HFF-Myc (cell line): ENCODE measurements at regions not wholly inside any gene's neighbourhood (a gene's known extent, or its start where the extent isn't known, plus 50 kb on each side); places are given as distances from the start of the nearest gene placed in this dataset.

Experiments used
- DNase-seq: peaks from one replicate; pipeline ENCODE4 v3.0.0-alpha.2; 2011; ENCODE audit warnings: low read depth; ENCODE audit errors: extremely low read depth
- H3K4me3 ChIP-seq: replicated peaks from 2 replicates; pipeline ENCODE4 v1.5.1; 2011; ENCODE audit warnings: low read depth, mild to moderate bottlenecking, control low read depth, low read length
- TF ChIP-seq, protein P1 (sequence below): IDR thresholded peaks from 2 replicates; pipeline ENCODE4 v1.5.1; 2012; ENCODE audit warnings: mild to moderate bottlenecking, low read depth, low read length, control low read depth; ENCODE audit errors: missing control alignments

DNA sequence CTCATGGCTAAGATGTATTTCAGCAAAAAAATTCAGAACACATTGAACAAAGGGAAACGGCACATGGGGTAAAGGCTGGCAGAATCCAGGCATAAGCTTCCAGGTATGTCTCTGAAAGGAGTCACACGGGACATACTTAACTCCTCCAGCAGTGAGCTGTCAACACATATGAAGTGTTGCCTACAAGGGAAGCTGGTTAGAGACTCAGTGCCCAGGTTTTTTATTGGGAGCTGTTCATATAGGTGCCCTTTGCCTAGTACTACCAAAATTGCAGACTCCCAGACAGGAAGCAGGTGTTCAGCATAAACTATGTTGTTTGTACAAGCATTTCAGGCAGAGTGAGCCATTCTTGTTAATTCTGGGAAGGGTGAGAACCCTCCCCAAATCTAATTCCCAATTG is 77.4 kb upstream of the PUDP start:
- no peak overlapping the region for H3K4me3 ChIP-seq
- DNase-seq = no peak
- TF ChIP-seq, protein P1, sequence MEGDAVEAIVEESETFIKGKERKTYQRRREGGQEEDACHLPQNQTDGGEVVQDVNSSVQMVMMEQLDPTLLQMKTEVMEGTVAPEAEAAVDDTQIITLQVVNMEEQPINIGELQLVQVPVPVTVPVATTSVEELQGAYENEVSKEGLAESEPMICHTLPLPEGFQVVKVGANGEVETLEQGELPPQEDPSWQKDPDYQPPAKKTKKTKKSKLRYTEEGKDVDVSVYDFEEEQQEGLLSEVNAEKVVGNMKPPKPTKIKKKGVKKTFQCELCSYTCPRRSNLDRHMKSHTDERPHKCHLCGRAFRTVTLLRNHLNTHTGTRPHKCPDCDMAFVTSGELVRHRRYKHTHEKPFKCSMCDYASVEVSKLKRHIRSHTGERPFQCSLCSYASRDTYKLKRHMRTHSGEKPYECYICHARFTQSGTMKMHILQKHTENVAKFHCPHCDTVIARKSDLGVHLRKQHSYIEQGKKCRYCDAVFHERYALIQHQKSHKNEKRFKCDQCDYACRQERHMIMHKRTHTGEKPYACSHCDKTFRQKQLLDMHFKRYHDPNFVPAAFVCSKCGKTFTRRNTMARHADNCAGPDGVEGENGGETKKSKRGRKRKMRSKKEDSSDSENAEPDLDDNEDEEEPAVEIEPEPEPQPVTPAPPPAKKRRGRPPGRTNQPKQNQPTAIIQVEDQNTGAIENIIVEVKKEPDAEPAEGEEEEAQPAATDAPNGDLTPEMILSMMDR = no peak

DNA sequence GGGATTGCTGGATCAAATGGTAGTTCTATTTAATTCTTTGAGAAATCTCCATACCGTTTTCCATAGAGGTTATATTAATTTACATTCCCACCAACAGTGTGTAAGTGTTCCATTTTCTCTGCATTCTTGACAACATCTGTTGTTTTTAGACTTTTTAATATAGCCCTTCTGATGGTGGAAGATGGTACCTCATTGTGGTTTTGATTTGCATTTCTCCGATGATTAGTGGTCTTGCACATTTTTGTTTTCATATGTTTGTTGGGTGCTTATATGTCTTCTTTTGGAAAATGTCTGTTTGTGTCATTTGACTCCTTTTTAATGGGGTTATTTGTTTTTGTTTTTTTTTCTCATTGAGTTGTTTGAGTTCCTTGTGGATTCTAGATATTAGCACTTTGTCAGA is 75.3 kb upstream of the PUDP start:
- TF ChIP-seq, protein P1 = no peak
- DNase-seq = no peak
- H3K4me3 ChIP-seq = no peak overlapping the region

DNA sequence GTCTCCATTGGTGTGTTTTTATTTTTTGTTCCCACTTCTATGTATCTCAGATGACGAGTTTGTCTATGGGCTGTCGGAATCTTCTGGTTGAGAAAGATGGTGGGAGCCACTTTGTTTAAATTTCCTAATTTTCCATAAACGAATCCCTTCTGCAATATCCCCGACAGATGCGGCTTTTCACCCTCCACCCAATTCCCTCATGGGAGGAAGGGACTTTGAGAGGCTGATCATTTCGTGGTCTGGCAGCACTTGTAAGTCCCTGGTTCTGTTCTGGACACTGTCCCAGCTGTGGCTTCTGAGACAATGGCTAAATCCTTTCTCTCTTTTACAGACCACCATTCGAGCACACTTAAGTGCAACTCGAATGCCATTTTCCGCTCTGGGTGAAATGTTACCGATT is 72.2 kb upstream of the PUDP start:
- no peak for DNase-seq
- TF ChIP-seq, protein P1 = no peak
- H3K4me3 ChIP-seq = no peak overlapping the region

DNA sequence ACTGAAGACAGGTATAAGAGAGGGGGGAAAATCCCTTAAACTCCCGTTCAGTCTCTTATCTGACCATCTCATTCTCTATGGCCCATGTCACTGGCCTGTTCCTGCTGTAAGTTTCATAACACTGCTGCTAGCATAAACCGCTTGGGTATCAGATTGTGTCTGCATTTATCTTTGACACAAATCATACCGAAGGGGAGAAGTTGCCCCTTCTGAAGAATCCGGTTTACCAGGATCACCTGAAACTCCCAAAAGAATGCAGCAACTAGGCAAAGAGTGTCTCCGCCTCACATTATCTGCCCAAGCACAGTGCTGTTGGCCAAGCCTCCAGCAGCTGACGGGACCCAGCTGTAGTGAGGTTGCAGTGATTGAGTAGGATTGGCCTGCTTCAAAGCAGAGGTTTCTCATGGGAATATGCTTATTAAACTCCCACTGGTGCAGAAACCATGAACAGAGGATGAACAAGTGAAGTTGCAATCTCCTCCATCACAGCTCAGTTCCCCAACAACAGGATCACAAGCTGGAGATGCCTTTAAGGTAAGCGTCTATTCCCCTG is 71.3 kb upstream of the PUDP start:
- no peak overlapping the region for H3K4me3 ChIP-seq
- no peak for DNase-seq
- TF ChIP-seq, protein P1 = no peak

DNA sequence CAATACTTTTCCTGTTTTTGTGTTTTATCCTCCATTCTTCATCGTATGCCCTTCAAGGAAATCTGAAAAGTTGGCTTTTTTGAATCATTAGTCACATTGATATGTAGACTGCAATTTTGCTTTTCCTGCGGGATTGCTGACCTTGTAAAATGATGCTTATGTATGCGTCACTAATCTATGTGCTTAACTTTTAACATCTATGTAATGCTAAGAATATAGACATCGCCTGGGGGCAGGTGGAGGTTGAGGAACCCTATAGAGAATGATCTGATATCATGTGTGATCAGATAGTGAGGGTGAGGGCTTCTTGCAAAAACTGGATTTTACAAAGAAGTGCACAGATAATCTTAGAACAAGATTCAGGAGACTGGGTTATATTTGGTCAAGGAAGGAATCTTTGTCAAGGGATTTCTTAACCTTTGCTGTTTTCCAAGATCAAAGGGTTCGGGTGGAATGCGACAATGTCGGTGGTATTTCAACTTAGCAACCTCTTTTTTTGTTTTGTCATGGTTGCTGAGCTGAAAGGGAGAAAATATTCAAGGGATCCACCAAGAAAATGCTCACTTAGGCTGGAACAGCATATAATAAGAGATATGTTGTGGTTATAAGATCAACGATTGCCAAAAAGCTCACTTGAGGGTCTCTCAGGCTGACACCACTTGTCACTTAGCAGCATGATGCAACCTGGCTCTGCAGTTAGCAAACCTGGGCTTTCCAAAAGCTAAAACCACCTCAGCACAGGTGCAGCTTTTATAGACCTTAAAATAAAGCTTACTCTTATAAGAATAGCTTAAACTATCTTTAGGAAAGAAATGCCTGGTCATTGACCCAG is 70.6 kb upstream of the PUDP start:
- H3K4me3 ChIP-seq = no peak overlapping the region
- no peak for DNase-seq
- TF ChIP-seq, protein P1 = no peak

DNA sequence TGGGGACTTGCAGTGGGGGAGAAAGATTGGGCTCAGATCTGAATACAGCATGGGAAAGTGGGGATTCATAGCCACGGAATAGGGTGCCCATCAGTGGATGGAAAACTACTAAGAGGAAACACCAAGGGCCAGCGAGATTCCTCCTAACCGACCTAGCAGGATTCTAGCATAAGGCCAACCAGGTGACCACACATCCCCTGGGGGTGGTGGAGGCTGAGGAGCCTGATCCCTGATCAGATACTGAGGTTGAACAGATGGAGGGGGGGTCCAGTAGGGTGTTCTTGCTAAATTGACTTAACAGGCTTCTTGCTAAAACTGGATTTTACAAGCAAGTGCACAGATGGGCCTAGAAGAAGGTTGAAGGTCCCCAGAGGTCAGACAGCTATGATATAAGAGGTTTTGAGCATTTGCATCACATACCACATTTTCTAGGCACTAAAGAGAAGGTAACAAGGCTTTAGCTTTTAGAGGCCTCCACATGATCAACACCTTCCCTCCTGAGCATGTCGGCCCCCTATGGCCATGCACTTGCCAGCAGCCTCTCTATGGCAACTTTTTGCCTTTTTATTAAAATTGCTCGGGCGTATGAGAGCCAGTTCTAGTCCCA is 69.1 kb upstream of the PUDP start:
- DNase-seq = no peak

More for the DNA sequence above, 69.1 kb upstream of the PUDP start:
- H3K4me3 ChIP-seq = no peak overlapping the region
- TF ChIP-seq, protein P1 = no peak
